HepG2 (cell line): ENCODE measurements at regions not wholly inside any gene's neighbourhood (a gene's known extent, or its start where the extent isn't known, plus 50 kb on each side); places are given as distances from the start of the nearest gene placed in this dataset.

Experiments
- JUNB ChIP-seq: sonication (generic); formaldehyde crosslinking; IDR thresholded peaks from 2 replicates; pipeline ENCODE4 v1.8.0; 2022; ENCODE audit warnings: missing genetic modification reagents, mild to moderate bottlenecking, borderline replicate concordance
- MYC ChIP-seq: sonication (generic); formaldehyde crosslinking; IDR thresholded peaks from 2 replicates; pipeline ENCODE4 v1.9.0; 2021; ENCODE audit warnings: missing genetic modification reagents, borderline replicate concordance
- RAD21 ChIP-seq: fragments of 450-650 bp; formaldehyde crosslinking; IDR thresholded peaks from 2 replicates; pipeline ENCODE4 v1.5.0; 2020; ENCODE audit warnings: mild to moderate bottlenecking
- SYNCRIP ChIP-seq: fragments of 200-400 bp; formaldehyde crosslinking; IDR thresholded peaks from 2 replicates; pipeline ENCODE4 v1.6.1; 2018; ENCODE audit warnings: mild to moderate bottlenecking, low read depth, low read length; ENCODE audit not compliant: insufficient read depth
- TAF1 ChIP-seq: sonication (generic); formaldehyde crosslinking; IDR thresholded peaks from 2 replicates; pipeline ENCODE4 v1.4.0; 2020; ENCODE audit warnings: missing genetic modification reagents
- TARDBP ChIP-seq: sonication (generic); formaldehyde crosslinking; IDR thresholded peaks from 2 replicates; pipeline ENCODE4 v1.8.0; 2022; ENCODE audit warnings: mild to moderate bottlenecking, missing genetic modification reagents
- ZBTB20 ChIP-seq: sonication (generic); formaldehyde crosslinking; IDR thresholded peaks from 2 replicates; pipeline ENCODE4 v1.8.1; 2023; ENCODE audit warnings: missing genetic modification reagents, low read depth, mild to moderate bottlenecking, borderline replicate concordance
- ZNF766 ChIP-seq: sonication (generic); formaldehyde crosslinking; IDR thresholded peaks from 2 replicates; pipeline ENCODE4 v1.5.0; 2020; ENCODE audit warnings: missing genetic modification reagents, borderline replicate concordance
- TF ChIP-seq, protein P1 (sequence below): sonication (generic); formaldehyde crosslinking; IDR thresholded peaks from 2 replicates; pipeline ENCODE4 v1.4.0; 2020; ENCODE audit warnings: missing genetic modification reagents

DNA sequence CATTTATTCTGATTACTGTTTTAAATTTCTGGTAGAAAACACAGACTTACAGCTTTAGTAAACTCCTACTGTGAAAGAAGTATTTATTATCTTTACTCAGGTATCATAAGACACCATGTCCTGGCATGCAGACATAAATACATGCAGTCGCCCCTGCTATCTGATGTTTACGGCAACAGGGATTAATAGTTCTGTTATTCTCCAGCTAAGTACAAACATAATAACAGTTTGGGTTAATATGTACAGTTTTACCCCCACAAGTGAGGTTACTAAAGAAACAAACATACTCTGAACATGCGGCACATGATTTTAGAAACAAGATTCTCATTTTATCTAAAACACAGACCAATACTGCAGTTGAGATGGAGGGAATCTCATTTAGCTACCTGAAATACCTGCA is 170.8 kb downstream of the ABCA8 start:
- TF ChIP-seq JUNB, result no peak
- no peak for TF ChIP-seq ZBTB20 (CRISPR knock-in tag)
- no peak for TF ChIP-seq TARDBP (CRISPR knock-in tag)
- TF ChIP-seq ZNF766 (CRISPR knock-in tag), result no peak
- TF ChIP-seq TAF1 (CRISPR knock-in tag), result no peak
- no peak for TF ChIP-seq RAD21 (CRISPR knock-in tag)
- no peak for TF ChIP-seq MYC (CRISPR knock-in tag)
- TF ChIP-seq, protein P1, sequence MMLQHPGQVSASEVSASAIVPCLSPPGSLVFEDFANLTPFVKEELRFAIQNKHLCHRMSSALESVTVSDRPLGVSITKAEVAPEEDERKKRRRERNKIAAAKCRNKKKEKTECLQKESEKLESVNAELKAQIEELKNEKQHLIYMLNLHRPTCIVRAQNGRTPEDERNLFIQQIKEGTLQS (CRISPR knock-in tag), result no peak
- no peak for TF ChIP-seq SYNCRIP
